Astrocyte (in vitro differentiated cells and primary cell): ENCODE measurements at regions not wholly inside any gene's neighbourhood (a gene's known extent, or its start where the extent isn't known, plus 50 kb on each side); places are given as distances from the start of the nearest gene placed in this dataset.

Experiments used
- EZH2 ChIP-seq: IDR thresholded peaks from 2 replicates; pipeline ENCODE4 v1.6.1; 2012; ENCODE audit warnings: mild to moderate bottlenecking, low read length, inconsistent platforms; ENCODE audit not compliant: insufficient read depth
- TF ChIP-seq, protein P1 (sequence below): IDR thresholded peaks from 2 replicates; pipeline ENCODE4 v1.5.1; 2011; ENCODE audit warnings: low read depth, mild to moderate bottlenecking, inconsistent platforms, low read length, moderate library complexity; ENCODE audit not compliant: insufficient read depth

DNA sequence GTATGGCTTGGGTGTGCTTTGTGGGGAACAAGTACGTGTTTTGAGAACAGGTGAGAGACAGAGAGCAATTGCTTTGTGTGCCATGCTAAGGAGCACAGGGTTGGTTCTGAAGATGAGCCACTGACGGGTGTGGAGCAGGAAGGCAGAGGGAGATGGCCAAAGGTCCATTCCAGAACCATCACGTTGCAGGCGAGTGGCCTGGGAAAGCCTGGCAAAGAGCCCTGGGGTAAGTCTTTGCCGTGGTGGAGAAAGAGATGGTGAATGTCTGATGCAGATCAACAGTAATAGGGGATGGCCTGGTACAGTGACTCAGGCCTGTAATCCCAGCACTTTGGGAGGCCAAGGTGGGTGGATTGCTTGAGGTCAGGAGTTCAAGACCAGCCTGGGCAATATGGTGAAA lies 93.5 kb upstream of the ZNF521 start:
- TF ChIP-seq EZH2 = no peak
- TF ChIP-seq, protein P1, sequence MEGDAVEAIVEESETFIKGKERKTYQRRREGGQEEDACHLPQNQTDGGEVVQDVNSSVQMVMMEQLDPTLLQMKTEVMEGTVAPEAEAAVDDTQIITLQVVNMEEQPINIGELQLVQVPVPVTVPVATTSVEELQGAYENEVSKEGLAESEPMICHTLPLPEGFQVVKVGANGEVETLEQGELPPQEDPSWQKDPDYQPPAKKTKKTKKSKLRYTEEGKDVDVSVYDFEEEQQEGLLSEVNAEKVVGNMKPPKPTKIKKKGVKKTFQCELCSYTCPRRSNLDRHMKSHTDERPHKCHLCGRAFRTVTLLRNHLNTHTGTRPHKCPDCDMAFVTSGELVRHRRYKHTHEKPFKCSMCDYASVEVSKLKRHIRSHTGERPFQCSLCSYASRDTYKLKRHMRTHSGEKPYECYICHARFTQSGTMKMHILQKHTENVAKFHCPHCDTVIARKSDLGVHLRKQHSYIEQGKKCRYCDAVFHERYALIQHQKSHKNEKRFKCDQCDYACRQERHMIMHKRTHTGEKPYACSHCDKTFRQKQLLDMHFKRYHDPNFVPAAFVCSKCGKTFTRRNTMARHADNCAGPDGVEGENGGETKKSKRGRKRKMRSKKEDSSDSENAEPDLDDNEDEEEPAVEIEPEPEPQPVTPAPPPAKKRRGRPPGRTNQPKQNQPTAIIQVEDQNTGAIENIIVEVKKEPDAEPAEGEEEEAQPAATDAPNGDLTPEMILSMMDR = no peak
